ENCODE measurements at regions not wholly inside any gene's neighbourhood (a gene's known extent, or its start where the extent isn't known, plus 50 kb on each side); places are given as distances from the start of the nearest gene placed in this dataset.

DNA sequence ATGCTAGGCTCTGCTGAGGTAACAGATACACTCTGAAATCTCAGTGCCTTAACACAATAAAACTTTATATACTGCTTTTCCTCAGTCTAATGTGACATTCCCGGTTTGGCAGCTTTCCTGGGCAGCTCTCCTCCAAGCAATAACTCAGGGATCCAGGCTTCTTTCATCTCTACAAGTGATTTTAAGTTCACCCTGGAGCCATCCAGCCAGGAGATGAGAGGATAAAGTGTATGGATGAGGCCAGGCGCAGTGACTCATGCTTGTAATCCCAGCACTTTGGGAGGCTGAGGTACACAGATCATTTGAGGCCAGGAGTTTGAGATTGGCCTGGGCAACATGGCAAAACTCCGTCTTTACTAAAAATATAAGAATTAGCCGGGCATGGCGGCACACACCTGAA is 147.2 kb downstream of the UTP18 start:
- Histone ChIP-seq H3K27me3 (ENCODE audit: insufficient read depth, poor library complexity, severe bottlenecking) (no peaks in the 10 kb centered on the region), H3K4me3 (replicated peaks; ENCODE audit: insufficient read depth, low read length) (no peak overlapping the region), H3K27ac (replicated peaks) (no peak overlapping the region)
- no peak for DNase-seq (ENCODE audit: low read depth in 1 of 2, low spot score in 1 of 2)
- TF ChIP-seq GABPA (IDR thresholded peaks at IDR 0.05; ENCODE audit: low read depth) (no peak), POLR2AphosphoS5 (IDR thresholded peaks at IDR 0.05; ENCODE audit: low read depth) (no peak), CTCF (IDR thresholded peaks at IDR 0.05; ENCODE audit: insufficient read depth, low read length) (no peak), SPI1 (IDR thresholded peaks at IDR 0.05; ENCODE audit: borderline replicate concordance, low read depth) (no peak)
- TF ChIP-seq, protein P1, sequence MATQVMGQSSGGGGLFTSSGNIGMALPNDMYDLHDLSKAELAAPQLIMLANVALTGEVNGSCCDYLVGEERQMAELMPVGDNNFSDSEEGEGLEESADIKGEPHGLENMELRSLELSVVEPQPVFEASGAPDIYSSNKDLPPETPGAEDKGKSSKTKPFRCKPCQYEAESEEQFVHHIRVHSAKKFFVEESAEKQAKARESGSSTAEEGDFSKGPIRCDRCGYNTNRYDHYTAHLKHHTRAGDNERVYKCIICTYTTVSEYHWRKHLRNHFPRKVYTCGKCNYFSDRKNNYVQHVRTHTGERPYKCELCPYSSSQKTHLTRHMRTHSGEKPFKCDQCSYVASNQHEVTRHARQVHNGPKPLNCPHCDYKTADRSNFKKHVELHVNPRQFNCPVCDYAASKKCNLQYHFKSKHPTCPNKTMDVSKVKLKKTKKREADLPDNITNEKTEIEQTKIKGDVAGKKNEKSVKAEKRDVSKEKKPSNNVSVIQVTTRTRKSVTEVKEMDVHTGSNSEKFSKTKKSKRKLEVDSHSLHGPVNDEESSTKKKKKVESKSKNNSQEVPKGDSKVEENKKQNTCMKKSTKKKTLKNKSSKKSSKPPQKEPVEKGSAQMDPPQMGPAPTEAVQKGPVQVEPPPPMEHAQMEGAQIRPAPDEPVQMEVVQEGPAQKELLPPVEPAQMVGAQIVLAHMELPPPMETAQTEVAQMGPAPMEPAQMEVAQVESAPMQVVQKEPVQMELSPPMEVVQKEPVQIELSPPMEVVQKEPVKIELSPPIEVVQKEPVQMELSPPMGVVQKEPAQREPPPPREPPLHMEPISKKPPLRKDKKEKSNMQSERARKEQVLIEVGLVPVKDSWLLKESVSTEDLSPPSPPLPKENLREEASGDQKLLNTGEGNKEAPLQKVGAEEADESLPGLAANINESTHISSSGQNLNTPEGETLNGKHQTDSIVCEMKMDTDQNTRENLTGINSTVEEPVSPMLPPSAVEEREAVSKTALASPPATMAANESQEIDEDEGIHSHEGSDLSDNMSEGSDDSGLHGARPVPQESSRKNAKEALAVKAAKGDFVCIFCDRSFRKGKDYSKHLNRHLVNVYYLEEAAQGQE (IDR thresholded peaks at IDR 0.05; ENCODE audit: insufficient replicate concordance, low read depth), result no peak

DNA sequence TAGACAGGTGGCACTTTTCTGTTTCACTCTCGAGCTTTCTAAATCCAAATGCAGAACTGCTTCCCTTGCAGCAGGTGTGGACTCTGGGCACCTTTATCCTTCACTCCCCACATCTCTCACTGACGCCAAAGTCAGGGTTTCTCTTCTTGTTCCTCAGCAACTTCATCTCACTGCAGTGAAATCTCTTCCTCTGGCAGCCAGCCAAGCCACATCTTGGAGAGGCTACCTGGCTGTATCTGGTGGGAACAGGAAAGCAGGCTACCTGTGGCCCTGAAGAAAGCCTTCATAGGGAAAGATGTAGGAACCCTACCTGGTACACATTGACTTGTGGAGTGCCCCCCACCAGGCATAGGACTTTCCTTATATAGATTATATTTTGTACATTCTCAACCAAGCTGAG is 159.1 kb downstream of the UTP18 start:
- Histone ChIP-seq H3K27me3 (ENCODE audit: insufficient read depth, poor library complexity, severe bottlenecking) (peaks cover 2% of the 10 kb centered on the region), H3K4me3 (replicated peaks; ENCODE audit: insufficient read depth, low read length) (no peak overlapping the region), H3K27ac (replicated peaks) (no peak overlapping the region)
- no peak for DNase-seq (ENCODE audit: low read depth in 1 of 2, low spot score in 1 of 2)
- TF ChIP-seq GABPA (IDR thresholded peaks at IDR 0.05; ENCODE audit: low read depth), result no peak
- no peak for TF ChIP-seq POLR2AphosphoS5 (IDR thresholded peaks at IDR 0.05; ENCODE audit: low read depth)
- TF ChIP-seq, protein P1 (IDR thresholded peaks at IDR 0.05; ENCODE audit: insufficient replicate concordance, low read depth), result no peak
- no peak for TF ChIP-seq CTCF (IDR thresholded peaks at IDR 0.05; ENCODE audit: insufficient read depth, low read length)
- no peak for TF ChIP-seq SPI1 (IDR thresholded peaks at IDR 0.05; ENCODE audit: borderline replicate concordance, low read depth)

GRCh38 chr17:51421525-51421924 is 161.2 kb downstream of the UTP18 start:
- TF ChIP-seq GABPA (IDR thresholded peaks at IDR 0.05; ENCODE audit: low read depth), result no peak
- no peak for TF ChIP-seq SPI1 (IDR thresholded peaks at IDR 0.05; ENCODE audit: borderline replicate concordance, low read depth)
- no peak for TF ChIP-seq CTCF (IDR thresholded peaks at IDR 0.05; ENCODE audit: insufficient read depth, low read length)
- TF ChIP-seq POLR2AphosphoS5 (IDR thresholded peaks at IDR 0.05; ENCODE audit: low read depth), result no peak
- TF ChIP-seq, protein P1 (IDR thresholded peaks at IDR 0.05; ENCODE audit: insufficient replicate concordance, low read depth), result no peak
- Histone ChIP-seq H3K27me3 (ENCODE audit: insufficient read depth, poor library complexity, severe bottlenecking) (no peaks in the 10 kb centered on the region), H3K4me3 (replicated peaks; ENCODE audit: insufficient read depth, low read length) (no peak overlapping the region), H3K27ac (replicated peaks) (no peak overlapping the region)
- no peak for DNase-seq (ENCODE audit: low read depth in 1 of 2, low spot score in 1 of 2)
